ENCODE measurements at regions not wholly inside any gene's neighbourhood (a gene's known extent, or its start where the extent isn't known, plus 50 kb on each side); places are given as distances from the start of the nearest gene placed in this dataset.

DNA sequence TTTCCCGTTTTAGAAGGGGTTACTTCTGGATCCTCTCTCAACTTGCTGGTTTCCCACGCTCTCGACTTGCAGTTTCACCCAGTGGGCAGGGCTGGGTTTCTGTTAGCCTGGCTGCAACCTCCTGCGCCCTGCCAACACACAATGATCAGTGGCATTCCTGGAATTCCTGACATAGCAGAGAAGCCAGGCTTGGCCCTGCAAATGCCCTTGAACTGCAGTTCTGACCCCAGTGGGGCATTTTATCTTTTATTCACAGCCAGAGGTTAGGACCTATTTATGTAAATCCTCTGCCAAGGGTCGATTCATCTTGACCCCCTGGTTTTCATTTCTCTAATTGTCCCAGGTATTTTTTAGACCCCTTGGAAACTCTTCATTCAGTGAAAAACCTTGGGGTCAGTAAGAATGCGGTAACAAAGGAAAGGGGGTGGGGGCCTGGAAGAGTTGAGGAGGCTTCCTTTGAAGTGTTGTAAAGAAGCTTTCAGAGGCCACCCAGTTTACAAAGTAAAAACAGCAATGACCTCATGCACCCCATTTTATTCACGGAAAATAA lies 217.6 kb downstream of the ZNF674 start (continued):
- TF ChIP-seq, protein P1, sequence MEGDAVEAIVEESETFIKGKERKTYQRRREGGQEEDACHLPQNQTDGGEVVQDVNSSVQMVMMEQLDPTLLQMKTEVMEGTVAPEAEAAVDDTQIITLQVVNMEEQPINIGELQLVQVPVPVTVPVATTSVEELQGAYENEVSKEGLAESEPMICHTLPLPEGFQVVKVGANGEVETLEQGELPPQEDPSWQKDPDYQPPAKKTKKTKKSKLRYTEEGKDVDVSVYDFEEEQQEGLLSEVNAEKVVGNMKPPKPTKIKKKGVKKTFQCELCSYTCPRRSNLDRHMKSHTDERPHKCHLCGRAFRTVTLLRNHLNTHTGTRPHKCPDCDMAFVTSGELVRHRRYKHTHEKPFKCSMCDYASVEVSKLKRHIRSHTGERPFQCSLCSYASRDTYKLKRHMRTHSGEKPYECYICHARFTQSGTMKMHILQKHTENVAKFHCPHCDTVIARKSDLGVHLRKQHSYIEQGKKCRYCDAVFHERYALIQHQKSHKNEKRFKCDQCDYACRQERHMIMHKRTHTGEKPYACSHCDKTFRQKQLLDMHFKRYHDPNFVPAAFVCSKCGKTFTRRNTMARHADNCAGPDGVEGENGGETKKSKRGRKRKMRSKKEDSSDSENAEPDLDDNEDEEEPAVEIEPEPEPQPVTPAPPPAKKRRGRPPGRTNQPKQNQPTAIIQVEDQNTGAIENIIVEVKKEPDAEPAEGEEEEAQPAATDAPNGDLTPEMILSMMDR (IDR thresholded peaks at IDR 0.05) = no peak
- TF ChIP-seq TP53 (CRISPR knock-in tag; IDR thresholded peaks at IDR 0.05) (no peak), ZNF302 (CRISPR knock-in tag; IDR thresholded peaks at IDR 0.05) (no peak), EP300 (IDR thresholded peaks at IDR 0.05) (peak; percentile 93 to 98; a peak in 4 of 5 replicates), ZSCAN20 (CRISPR knock-in tag; IDR thresholded peaks at IDR 0.05) (no peak), RCOR1 (IDR thresholded peaks at IDR 0.05; ENCODE audit: low read depth, low read length) (no peak), KDM5A (IDR thresholded peaks at IDR 0.05) (no peak), TFCP2L1 (CRISPR knock-in tag; IDR thresholded peaks at IDR 0.05) (no peak), FOSL2 (IDR thresholded peaks at IDR 0.05) (peak; percentile 36; the same call in 1 of the 2 replicates), FOSL2 (CRISPR knock-in tag; IDR thresholded peaks at IDR 0.05) (peak; percentile 53), EHF (CRISPR knock-in tag; IDR thresholded peaks at IDR 0.05) (no peak), CEBPB (IDR thresholded peaks at IDR 0.05) (peak in 1 of 2 experiments; percentile 77; a peak in 2 of 4 replicates), HOXB13 (CRISPR knock-in tag; IDR thresholded peaks at IDR 0.05; ENCODE audit: low read depth) (peak; percentile 32; the same call in 1 of the 2 replicates), RFX5 (IDR thresholded peaks at IDR 0.05) (no peak), KDM1A (IDR thresholded peaks at IDR 0.05; ENCODE audit: low read depth) (no peak), HOXA7 (CRISPR knock-in tag; IDR thresholded peaks at IDR 0.05) (no peak), BHLHE40 (IDR thresholded peaks at IDR 0.05; ENCODE audit: low read depth, low read length) (no peak), MAZ (IDR thresholded peaks at IDR 0.05; ENCODE audit: borderline replicate concordance, low read depth, low read length) (no peak), POLR2AphosphoS2 (conservative IDR thresholded peaks at IDR 0.05; ENCODE audit: low read length) (no peak), HEYL (CRISPR knock-in tag; IDR thresholded peaks at IDR 0.05) (no peak), SREBF2 (IDR thresholded peaks at IDR 0.05) (no peak), JUNB (IDR thresholded peaks at IDR 0.05) (peak; percentile 84), EHMT2 (IDR thresholded peaks at IDR 0.05; ENCODE audit: low read depth) (no peak), ZFP36 (IDR thresholded peaks at IDR 0.05; ENCODE audit: borderline replicate concordance, partially characterized antibody) (no peak)
- TF ChIP-seq, protein P2, sequence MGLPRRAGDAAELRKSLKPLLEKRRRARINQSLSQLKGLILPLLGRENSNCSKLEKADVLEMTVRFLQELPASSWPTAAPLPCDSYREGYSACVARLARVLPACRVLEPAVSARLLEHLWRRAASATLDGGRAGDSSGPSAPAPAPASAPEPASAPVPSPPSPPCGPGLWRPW (IDR thresholded peaks at IDR 0.05) = no peak
- TF ChIP-seq, protein P3, sequence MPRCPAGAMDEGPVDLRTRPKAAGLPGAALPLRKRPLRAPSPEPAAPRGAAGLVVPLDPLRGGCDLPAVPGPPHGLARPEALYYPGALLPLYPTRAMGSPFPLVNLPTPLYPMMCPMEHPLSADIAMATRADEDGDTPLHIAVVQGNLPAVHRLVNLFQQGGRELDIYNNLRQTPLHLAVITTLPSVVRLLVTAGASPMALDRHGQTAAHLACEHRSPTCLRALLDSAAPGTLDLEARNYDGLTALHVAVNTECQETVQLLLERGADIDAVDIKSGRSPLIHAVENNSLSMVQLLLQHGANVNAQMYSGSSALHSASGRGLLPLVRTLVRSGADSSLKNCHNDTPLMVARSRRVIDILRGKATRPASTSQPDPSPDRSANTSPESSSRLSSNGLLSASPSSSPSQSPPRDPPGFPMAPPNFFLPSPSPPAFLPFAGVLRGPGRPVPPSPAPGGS (IDR thresholded peaks at IDR 0.05) = peak; percentile 81; the same call in 2 of the 3 replicates
- TF ChIP-seq, protein P4, sequence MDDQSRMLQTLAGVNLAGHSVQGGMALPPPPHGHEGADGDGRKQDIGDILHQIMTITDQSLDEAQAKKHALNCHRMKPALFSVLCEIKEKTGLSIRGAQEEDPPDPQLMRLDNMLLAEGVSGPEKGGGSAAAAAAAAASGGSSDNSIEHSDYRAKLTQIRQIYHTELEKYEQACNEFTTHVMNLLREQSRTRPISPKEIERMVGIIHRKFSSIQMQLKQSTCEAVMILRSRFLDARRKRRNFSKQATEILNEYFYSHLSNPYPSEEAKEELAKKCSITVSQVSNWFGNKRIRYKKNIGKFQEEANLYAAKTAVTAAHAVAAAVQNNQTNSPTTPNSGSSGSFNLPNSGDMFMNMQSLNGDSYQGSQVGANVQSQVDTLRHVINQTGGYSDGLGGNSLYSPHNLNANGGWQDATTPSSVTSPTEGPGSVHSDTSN (IDR thresholded peaks at IDR 0.05) = peak; percentile 85

DNA sequence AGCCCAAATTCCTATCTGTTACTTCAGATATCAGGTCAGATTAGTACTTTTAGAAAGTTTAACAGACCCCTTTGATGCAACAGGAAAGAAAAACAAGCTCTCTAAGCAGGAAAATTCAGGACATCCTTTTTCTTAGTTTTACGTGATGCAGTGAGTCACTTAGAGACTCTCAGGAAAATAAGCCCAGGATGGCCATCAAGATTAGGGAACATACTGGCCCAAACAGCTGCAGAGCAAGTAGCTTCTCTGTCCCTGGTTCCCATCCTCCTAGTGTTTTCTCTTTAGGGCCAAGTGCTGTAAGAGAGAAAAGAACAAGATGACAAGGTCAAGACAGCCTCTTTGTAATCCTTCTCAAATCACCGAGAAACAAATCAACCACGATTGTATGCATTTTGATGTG lies 219.1 kb downstream of the ZNF674 start:
- 0 out of 6 replicates have a peak, but pooled peaks of 1 of the 2 experiments have one; percentile 2 for ATAC-seq

More for the DNA sequence above, 219.1 kb downstream of the ZNF674 start:
- DNase-seq (ENCODE audit: low read depth in 1 of 2, low spot score in 1 of 2) = peak in 1 of 2 experiments; percentile 45
- Histone ChIP-seq H3K9me3 (peaks cover 7% of the 10 kb centered on the region; the same call in 2 of the 3 replicates), H3K27ac (peak overlapping the region; percentile 93 to 99), H3K4me1 (peaks cover 64% of the 10 kb centered on the region), H3K4me2 (peak overlapping the region; percentile 82), H3K4me3 (peak overlapping the region; percentile 54)
- 7% methylated on average over 3 of the region's 3 CpGs for WGBS (ENCODE audit: missing lambda C conversion rate)
- ChIA-PET POLR2A (interaction anchor here (1.1 to 3.2 kb wide), 4 partner anchors 50 to 477 kb away, joined by 4 to 27 read pairs (median 10); no protein-coding TSS in a partner anchor), CTCF (interaction anchor here (2.5 kb wide), 1 partner anchor 51 kb away, joined by 15 read pairs; no protein-coding TSS in a partner anchor)
- no peak for FAIRE-seq
- TF ChIP-seq FOSL2 (IDR thresholded peaks at IDR 0.05) (no peak), FOSL2 (CRISPR knock-in tag; IDR thresholded peaks at IDR 0.05) (0 out of 2 replicates have a peak, but pooled peaks have one; percentile 9)
- TF ChIP-seq, protein P3 (IDR thresholded peaks at IDR 0.05) = no peak
